SK-N-SH treated with all-trans-retinoic acid at 6 μM for 48 hours (cell line): ENCODE measurements at regions not wholly inside any gene's neighbourhood (a gene's known extent, or its start where the extent isn't known, plus 50 kb on each side); places are given as distances from the start of the nearest gene placed in this dataset.

ENCODE experiments used
- CREB5 ChIP-seq: fragments of 250-450 bp; sonication (Bioruptor Pico); IDR thresholded peaks from 2 replicates; pipeline ENCODE4 v1.5.1; 2020; ENCODE audit warnings: low read depth, mild to moderate bottlenecking, moderate library complexity
- ESRRG ChIP-seq: fragments of 250-450 bp; sonication (Bioruptor Pico); IDR thresholded peaks from 2 replicates; pipeline ENCODE4 v1.6.1; 2021; ENCODE audit warnings: mild to moderate bottlenecking
- PATZ1 ChIP-seq: fragments of 250-450 bp; sonication (Bioruptor Pico); IDR thresholded peaks from 2 replicates; pipeline ENCODE4 v1.8.0; 2020; ENCODE audit warnings: mild to moderate bottlenecking, moderate library complexity, borderline replicate concordance
- TOX ChIP-seq: fragments of 250-450 bp; sonication (Bioruptor Pico); IDR thresholded peaks from 2 replicates; pipeline ENCODE4 v1.8.0; 2021; ENCODE audit warnings: mild to moderate bottlenecking, moderate library complexity, borderline replicate concordance

GRCh38 chrX:39820938-39821708, 276.6 kb downstream of the BCOR start:
- TF ChIP-seq PATZ1 (CRISPR knock-in tag): no peak
- TF ChIP-seq ESRRG (CRISPR knock-in tag): no peak
- TF ChIP-seq TOX (CRISPR knock-in tag): no peak
- TF ChIP-seq CREB5: no peak
